ENCODE measurements at regions not wholly inside any gene's neighbourhood (a gene's known extent, or its start where the extent isn't known, plus 50 kb on each side); places are given as distances from the start of the nearest gene placed in this dataset.
A peak's percentile ranks its signal among the peaks of the same experiment; 100 is the strongest.
"Not testable (repeated sequence)": the region's sequence is repeated elsewhere in the genome, so short reads cannot be mapped to it uniquely, and the experiment has no call there.

DNA sequence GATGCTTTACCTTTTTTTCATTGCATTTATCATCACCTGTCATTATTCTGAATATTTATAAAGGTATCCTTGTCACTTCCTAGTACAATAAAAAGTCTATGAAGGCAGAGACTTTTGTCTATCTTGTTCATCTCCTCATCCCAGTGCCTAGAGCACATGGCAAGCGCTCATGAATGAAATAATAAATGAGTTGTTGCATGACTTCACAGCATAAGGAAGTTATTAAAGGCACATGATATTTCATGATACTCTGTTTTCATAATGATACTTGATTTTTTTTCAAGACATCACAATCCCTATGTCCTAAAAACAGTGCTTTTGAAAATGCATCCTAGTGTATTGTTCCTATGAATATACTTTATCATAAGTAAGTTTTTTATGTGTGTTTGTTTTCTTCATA lies 310.6 kb upstream of the RSPO3 start:
- DNase-seq, result no peak

DNA sequence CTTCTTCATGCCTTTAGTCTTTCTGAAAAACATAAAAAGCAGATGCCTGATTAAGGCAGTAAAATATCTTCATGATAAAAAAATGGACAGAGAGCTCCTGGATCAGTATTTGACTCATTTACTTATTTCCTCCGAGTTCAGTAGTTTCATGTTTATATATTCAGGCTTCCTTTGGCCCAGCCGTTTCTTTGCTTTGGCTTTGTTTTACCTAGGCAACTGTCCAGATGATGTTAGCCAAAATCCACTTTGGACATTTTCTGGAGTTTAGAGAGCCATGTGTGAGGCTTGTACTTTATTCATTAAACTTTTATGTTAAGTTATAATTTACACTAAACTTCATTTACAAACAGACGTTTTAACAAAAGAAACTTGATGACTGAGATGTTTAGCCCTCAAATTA lies 307.1 kb upstream of the RSPO3 start:
- DNase-seq, result no peak

DNA sequence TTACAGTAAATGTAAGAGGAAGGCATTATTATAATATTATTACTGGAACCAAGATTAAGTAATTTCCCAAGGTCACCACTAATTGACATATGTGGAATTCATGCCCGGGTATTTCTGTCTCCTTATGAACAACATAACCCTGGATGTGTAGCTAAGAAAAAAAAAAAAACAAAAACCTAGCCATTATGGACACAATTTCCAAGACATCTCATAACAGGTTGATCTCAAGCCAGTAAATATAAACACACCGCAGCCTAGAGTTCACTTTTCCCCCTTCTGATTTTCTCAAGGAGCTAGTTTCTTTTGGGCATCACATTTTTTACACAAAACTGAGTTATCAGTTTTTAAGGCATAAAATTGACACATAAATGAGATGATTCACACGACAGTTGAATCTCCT lies 306.5 kb upstream of the RSPO3 start:
- no peak for DNase-seq

DNA sequence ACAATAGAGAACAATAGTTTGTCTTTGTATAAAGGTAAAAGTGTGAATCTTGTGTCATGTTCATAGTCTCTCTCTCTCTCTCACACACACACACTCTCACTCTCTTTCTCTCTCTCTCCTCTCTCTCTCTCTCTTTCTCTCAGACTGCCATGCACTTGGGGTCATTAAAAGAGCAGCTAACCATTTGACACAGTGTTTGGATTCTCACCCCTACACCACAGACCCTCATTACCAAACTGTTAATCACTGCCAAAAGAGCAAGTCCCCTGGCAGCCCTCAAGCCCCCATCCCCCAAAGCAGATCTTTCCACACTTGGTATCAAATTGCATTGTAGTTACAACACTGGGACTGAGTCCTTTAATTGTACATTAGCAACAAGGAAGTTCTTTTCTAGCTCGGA lies 305.8 kb upstream of the RSPO3 start:
- DNase-seq, result peak in 1 of 2 donors; percentile 40

- DNase-seq, result no peak
Observed at GRCh38 chr6:126820634-126821033, 297.8 kb upstream of the RSPO3 start.

DNA sequence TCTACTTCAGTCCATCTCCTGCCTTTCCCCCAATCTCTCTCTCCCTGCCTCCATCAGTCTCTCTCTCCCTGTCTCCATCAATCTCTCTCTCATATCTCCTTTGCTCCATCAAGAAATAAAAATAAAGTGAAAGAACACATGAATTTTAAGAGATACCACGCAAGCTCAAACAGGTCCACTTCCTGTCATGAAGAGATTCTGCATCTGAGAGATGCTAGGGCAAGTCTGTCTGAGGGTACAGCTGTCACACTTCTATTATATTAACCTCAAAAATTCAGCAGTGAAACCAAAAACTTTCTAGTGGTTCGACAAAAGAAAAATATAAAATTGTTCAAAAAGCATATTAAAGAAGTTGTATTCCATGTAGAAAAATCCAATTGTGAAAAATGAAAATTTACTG lies 296.8 kb upstream of the RSPO3 start:
- DNase-seq, result no peak

- DNase-seq, result no peak
Observed at GRCh38 chr6:126824226-126824625, 294.2 kb upstream of the RSPO3 start.

DNA sequence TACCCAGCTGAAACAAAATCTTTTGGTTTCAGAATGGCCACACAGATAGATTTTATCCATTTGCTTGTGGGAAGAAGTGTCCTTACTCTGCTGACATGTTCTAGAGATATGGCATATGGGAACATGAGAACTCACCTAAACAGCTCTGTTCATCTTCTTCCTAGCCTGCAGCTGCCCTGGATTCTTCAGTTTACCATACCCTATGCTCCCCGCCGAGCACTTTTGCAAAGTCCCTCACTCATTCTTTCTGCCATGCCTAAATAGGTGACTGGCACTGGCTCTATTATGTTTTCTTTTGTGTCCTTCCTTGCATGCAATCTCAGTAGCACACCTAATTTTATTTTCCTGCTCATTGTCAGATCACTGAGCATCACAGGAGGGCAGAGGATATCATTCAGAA lies 293.7 kb upstream of the RSPO3 start:
- DNase-seq, result no peak

DNA sequence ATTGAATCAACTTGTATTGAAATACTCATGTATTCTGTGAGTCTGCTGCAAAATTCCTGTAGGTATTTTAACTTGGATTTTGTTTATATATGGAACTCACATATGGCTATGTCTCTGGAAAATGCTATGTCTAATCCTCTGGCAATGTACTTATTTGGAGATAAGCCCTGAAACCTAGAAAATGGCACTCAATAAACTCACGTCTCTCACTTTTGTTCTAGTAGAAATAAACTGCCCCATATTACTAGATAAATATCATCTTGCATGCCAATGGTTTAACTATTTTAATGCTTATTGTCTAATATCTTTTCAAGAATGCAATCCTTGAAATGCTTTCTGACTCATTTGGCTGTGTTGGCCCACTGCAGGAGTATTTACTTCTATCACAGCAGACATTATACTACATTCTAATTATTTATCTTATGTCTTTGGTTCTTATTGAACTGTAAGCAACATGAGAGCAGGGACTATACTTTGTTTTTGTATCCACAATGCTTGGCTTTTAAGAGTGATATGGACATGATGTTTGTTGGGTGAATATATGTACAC lies 292.2 kb upstream of the RSPO3 start:
- no peak for DNase-seq

DNA sequence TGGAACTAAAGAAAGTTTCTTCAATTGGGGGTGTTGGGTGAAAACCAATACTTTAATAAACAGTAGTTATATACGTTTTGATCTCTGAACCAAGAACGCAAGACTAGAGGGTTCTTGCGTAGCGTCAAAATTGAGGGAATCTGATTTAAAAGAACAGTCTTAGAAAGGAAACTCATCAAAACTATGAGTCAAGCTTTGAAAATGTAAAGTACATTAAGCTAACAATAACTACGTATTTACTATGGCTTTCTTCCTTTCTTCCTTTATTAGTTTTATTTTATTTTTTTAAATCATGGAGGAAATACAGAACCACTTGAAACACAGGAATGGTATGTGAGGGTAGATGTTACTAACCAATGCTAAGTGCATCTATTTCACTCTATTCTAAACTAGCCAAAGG lies 287.0 kb upstream of the RSPO3 start:
- DNase-seq, result no peak

- no peak for DNase-seq
Observed at GRCh38 chr6:126842769-126843168, 275.7 kb upstream of the RSPO3 start.

- no peak for DNase-seq
Observed at GRCh38 chr6:126848119-126848518, 270.4 kb upstream of the RSPO3 start.

DNA sequence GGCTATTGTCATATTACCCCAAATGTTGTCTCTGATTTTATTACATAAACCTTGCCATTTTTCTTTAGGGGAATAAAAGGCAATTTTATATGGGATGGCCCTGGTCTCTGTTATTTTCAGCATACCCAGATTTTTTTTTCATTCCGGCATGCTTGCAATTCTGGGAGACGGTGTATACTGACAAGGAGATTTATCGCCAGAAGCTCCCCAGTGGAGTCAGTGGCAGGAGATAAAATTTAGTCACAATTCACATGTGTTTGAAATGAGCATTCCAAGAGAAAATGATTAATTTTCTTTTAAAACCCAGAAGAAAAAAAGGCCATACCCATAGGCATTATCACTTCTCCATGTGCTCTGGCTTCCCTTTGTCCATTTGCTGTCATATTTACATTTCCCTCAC lies 250.8 kb upstream of the RSPO3 start:
- DNase-seq, result no peak

DNA sequence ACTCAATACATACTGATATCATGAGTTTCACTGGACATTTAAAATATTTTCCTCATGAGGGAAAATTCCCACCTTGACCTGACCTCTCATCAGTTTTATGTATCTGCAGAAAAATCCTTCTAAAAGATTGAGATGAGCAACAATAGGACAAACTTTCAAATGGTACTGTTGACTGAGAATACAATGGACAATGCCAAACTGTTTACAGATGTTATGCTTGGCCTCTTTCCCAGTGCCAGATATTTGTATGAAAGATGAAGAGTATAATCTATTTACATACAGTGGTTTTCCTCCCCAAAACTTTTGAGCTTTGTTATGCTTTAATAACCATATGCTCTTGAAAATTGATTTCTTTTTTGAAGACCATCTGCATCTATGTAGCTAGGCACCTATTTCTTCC lies 245.1 kb upstream of the RSPO3 start:
- no peak for DNase-seq

GRCh38 chr6:126873791-126874190 lies 244.7 kb upstream of the RSPO3 start:
- no peak for DNase-seq

DNA sequence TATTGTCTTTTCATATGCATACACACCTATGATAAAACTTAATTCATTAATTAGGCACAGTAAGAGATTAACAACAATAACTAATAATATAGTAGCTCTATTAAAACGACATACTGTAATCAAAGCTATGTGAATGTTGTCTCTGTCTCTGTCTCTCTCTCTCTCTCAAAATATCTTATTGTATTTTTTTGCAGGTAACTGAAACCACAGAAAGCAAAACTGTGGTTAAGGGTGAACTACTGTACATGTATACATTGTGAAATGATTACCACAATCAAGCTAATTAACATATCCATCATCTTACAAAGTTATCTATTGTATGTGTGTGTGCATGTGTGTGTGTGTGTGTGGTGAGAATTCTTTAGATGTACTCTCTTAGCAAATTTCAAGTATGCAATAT lies 242.0 kb upstream of the RSPO3 start:
- DNase-seq, result no peak

- no peak for DNase-seq
Observed at GRCh38 chr6:126880964-126881363, 237.5 kb upstream of the RSPO3 start.

DNA sequence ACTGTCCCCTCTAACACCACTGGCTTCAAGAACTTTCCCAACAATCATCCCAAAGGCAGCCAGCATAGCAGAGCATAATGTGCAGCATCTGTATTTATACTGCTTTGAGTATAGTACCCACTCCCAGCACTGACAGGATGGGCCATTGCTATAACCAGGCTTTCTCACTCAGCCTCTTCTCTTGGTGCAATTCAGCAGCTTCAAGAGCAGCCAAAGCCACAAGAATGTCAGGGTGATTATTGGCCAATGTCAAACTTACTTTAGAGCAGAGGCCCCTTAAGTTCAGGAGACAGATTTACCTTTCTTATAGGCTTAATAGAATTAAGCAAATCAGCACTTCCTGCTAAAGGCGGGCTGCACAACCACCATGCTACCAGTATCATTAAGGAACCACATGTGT lies 232.4 kb upstream of the RSPO3 start:
- no peak for DNase-seq

DNA sequence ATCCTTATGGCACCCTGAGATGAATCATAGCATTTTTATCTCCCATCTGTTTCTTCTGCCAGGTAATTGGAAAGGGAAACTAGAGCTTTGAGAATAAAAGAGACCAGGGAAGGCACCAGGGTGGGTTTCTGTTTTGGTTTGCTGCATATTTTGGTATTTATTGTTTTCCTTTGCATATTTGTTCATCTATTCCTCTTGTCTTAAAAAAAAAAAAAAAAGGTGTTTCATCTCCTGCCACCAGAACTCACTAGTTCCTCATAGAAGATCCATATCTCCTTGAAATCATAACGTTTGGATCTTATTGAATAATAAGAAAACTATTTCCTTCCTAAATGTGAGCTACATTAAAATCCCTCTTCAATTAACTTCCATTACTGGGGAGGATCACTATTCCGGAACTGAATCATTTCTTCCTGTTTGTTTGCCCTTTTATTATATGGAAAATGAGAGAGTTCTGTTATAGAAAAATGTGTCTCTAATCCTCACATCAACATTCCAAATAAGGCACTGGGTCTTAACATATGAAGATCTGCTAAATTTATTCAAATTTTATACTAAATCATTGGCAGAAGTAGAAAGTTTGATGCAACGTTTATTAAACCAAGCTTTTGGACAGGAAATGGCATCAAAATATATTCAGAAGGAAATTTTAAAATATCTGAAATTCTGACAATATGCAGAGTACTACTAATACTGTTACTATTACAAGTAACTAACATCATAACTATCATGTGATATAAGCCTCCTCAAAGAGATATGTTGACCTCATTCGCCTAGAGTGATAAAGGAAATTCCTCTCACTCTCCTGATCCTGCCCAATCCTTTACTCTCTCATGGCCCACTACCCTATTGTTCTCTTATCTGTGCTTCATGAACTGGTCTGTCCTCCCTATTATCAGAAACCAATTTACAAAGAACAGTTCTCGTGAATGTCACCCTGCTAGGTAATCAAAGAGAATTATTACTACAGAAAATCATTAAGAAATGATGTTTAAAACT lies 229.4 kb upstream of the RSPO3 start:
- no peak for DNase-seq

DNA sequence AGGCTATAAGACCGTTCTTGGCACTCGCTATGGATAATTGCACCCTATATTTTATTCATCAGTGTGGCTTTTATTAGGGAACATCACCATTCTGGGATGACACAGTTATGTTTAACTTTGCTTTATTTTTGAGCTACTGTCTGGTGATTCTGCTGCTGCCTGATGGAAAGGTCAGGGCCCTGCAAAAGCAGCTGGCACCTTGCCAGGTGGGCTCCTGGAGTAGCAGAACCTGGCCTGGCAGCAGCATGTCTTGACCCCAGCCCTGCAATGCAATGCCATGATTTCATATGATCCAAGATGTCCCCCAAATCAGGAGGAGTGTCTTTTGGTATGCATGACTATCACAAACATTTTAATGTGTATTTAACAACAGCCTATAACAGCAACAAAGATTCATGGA lies 228.4 kb upstream of the RSPO3 start:
- no peak for DNase-seq

DNA sequence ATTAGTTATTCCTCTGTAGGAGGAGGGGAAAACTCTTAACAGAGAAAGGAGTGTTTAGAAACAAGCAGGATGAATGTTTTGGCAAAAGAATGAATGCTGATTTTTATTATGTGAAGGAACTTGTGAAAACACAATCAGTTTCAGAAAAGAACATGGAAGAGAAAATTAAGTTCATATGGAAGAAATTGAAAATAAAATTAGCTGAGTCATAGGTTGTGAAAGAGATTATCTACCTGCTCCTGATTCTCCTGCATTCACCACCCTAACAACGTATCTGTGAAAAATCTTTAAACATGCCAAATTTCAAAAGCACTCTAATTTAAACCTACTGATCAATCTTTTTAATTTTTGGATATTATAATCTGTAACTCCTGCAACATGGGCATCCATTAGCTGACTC lies 227.3 kb upstream of the RSPO3 start:
- DNase-seq, result no peak

DNA sequence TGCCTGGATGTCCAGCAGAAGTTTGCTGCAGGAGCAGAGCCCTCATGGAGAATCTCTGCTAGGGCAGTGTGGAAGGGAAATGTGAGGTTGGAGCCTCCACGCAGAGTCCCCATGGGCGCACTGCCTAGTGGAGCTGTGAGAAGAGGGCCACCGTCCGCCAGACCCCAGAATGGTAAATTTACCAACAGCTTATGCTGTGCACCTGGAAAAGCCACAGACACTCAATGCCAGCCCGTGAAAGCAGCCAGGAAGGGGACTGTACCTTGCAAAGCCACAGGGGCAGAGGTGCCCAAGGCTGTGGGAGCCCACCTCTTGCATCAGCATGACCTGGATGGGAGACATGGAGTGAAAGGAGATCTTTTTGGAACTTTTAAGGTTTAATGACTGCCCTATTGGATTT lies 225.6 kb upstream of the RSPO3 start:
- not testable (repeated sequence) for DNase-seq

- no peak for DNase-seq
Observed at GRCh38 chr6:126897758-126898157, 220.7 kb upstream of the RSPO3 start.

DNA sequence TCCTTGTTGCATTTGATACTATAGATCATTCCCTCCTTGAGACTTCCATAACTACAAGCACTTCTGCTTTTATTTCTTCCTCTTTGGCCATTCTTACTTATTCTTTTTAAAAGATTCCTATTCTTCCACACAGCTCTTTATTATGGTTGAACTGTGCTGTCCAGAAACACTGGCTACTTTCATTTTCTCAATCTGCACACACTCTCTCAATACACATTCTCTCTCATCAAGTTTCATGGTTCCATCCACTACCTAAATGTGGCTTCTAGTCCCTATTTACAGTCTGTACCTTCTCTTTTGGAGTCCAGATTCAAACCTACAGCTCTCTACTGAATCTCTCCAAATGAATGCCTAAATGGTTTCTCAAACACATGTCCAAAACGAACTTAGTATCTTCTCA lies 214.3 kb upstream of the RSPO3 start:
- no peak for DNase-seq
